ENCODE measurements at regions not wholly inside any gene's neighbourhood (a gene's known extent, or its start where the extent isn't known, plus 50 kb on each side); places are given as distances from the start of the nearest gene placed in this dataset.

- no peak for DNase-seq (ENCODE audit: low read depth, low spot score)
Observed at GRCh38 chr15:70361891-70362290, 264.2 kb upstream of the TLE3 start.

More at GRCh38 chr15:70361891-70362290, 264.2 kb upstream of the TLE3 start:
- Histone ChIP-seq H4K20me1 (ENCODE audit: control insufficient read depth, insufficient read depth) (no peaks in the 10 kb centered on the region), H3K79me2 (ENCODE audit: control insufficient read depth, insufficient read depth, low read length) (no peaks in the 10 kb centered on the region), H3K27me3 (replicated peaks in 1 of 2; ENCODE audit: control insufficient read depth in 2 of 2, insufficient read depth in 2 of 2, low read length in 1 of 2) (no peaks in the 10 kb centered on the region; a peak in 1 of 4 replicates), H2AFZ (ENCODE audit: control insufficient read depth, low read depth, low read length) (no peak overlapping the region), H3K27ac (ENCODE audit: control insufficient read depth, insufficient read depth) (no peak overlapping the region), H3K9ac (ENCODE audit: control insufficient read depth, insufficient read depth, low read length) (no peak overlapping the region), H3K36me3 (ENCODE audit: control insufficient read depth in 2 of 2, insufficient read depth in 2 of 2, low read length in 1 of 2) (no peaks in the 10 kb centered on the region), H3K4me2 (ENCODE audit: control insufficient read depth, insufficient read depth) (no peak overlapping the region), H3K9me3 (replicated peaks; ENCODE audit: control insufficient read depth, insufficient read depth, low read length) (no peaks in the 10 kb centered on the region), H3K4me3 (no peak overlapping the region), H3K4me1 (ENCODE audit: control insufficient read depth, insufficient read depth, low read length) (no peaks in the 10 kb centered on the region)
- FAIRE-seq (no peak), ATAC-seq (no peak)
- CTCF ChIA-PET = no interaction called here
- POLR2A ChIA-PET = no interaction called here
- in situ Hi-C loops (cut with MboI) = no loop called here
- TF ChIP-seq MAX (IDR thresholded peaks at IDR 0.05; ENCODE audit: low read depth, low read length) = no peak
- TF ChIP-seq ATF3 (IDR thresholded peaks at IDR 0.05; ENCODE audit: borderline replicate concordance, extremely low read depth, low read depth, low read length) = no peak
- TF ChIP-seq PKNOX1 (IDR thresholded peaks at IDR 0.05) = no peak
- no peak for TF ChIP-seq ESRRA (IDR thresholded peaks at IDR 0.05; ENCODE audit: low read length)
- no peak for TF ChIP-seq REST (IDR thresholded peaks at IDR 0.05; ENCODE audit: low read depth, low read length)
- no peak for TF ChIP-seq ZBED1 (IDR thresholded peaks at IDR 0.05; ENCODE audit: borderline replicate concordance)
- no peak for TF ChIP-seq SMAD5 (IDR thresholded peaks at IDR 0.05; ENCODE audit: low read depth)
- no peak for TF ChIP-seq FOS (IDR thresholded peaks at IDR 0.05; ENCODE audit: borderline replicate concordance, extremely low read depth, insufficient read length)
- TF ChIP-seq PML (IDR thresholded peaks at IDR 0.05; ENCODE audit: low read length) = no peak
- no peak for TF ChIP-seq GABPA (IDR thresholded peaks at IDR 0.05; ENCODE audit: low read depth)
- TF ChIP-seq CHD1 (IDR thresholded peaks at IDR 0.05; ENCODE audit: low read depth, low read length) = no peak
- TF ChIP-seq IKZF2 (IDR thresholded peaks at IDR 0.05) = no peak
- no peak for TF ChIP-seq JUND (IDR thresholded peaks at IDR 0.05; ENCODE audit: low read depth, low read length)
- no peak for TF ChIP-seq ZNF384 (IDR thresholded peaks at IDR 0.05; ENCODE audit: borderline replicate concordance, low read depth, low read length)
- TF ChIP-seq SIX5 (IDR thresholded peaks at IDR 0.05; ENCODE audit: low read depth, low read length, severe bottlenecking) = no peak
- no peak for TF ChIP-seq HDAC2 (IDR thresholded peaks at IDR 0.05)
- TF ChIP-seq BCLAF1 (IDR thresholded peaks at IDR 0.05) = no peak
- no peak for TF ChIP-seq CHD2 (IDR thresholded peaks at IDR 0.05; ENCODE audit: borderline replicate concordance, low read depth, low read length)
- SMC1A ChIA-PET (ENCODE audit: uncharacterized antibody, unreplicated experiment) = interaction anchor here (0.6 kb wide), 1 partner anchor 68 kb away, joined by 3 read pairs; no protein-coding TSS in a partner anchor
- intact Hi-C loops (cut with micrococcal nuclease; ENCODE audit: unreplicated experiment) = no loop called here
- RAD21 ChIA-PET (ENCODE audit: unreplicated experiment) = no interaction called here
- WGBS (ENCODE audit: insufficient coverage, insufficient replicate concordance, low lambda C conversion rate, missing lambda C conversion rate) = 55% methylated on average over 11 of the region's 11 CpGs
- BruUV-seq (replicated peaks) = no TSS peak
